Astrocyte (in vitro differentiated cells and primary cell): ENCODE measurements at regions not wholly inside any gene's neighbourhood (a gene's known extent, or its start where the extent isn't known, plus 50 kb on each side); places are given as distances from the start of the nearest gene placed in this dataset.

ENCODE experiments used
- CTCF ChIP-seq: IDR thresholded peaks from 2 replicates; pipeline ENCODE4 v1.5.1; 2011; ENCODE audit warnings: low read depth, mild to moderate bottlenecking, inconsistent platforms, low read length, moderate library complexity; ENCODE audit not compliant: insufficient read depth
- EZH2 ChIP-seq: IDR thresholded peaks from 2 replicates; pipeline ENCODE4 v1.6.1; 2012; ENCODE audit warnings: mild to moderate bottlenecking, low read length, inconsistent platforms; ENCODE audit not compliant: insufficient read depth

- TF ChIP-seq CTCF (no peak), EZH2 (no peak)
Observed at GRCh38 chr12:105764216-105764835, 374.4 kb downstream of the NUAK1 start.
